Neural progenitor cell (in vitro differentiated cells): ENCODE measurements at regions not wholly inside any gene's neighbourhood (a gene's known extent, or its start where the extent isn't known, plus 50 kb on each side); places are given as distances from the start of the nearest gene placed in this dataset.
A peak's percentile ranks its signal among the peaks of the same experiment; 100 is the strongest.
"Not testable (repeated sequence)": the region's sequence is repeated elsewhere in the genome, so short reads cannot be mapped to it uniquely, and the experiment has no call there.

Experiments
- DNase-seq: peaks from one replicate; pipeline ENCODE4 v3.0.0-alpha.2; 2016; ENCODE audit warnings: low spot score
- H2AFZ ChIP-seq: fragments of 200-600 bp; sonication (generic); replicated peaks from 2 replicates; pipeline ENCODE4 v1.6.1; 2016; ENCODE audit warnings: antibody characterized with exemption
- H3F3A ChIP-seq: fragments of 200-600 bp; sonication (generic); 2 replicates; pipeline ENCODE4 v1.6.1; 2016; ENCODE audit warnings: antibody characterized with exemption, low read depth
- H3K27ac ChIP-seq: fragments of 200-600 bp; sonication (generic); 2 replicates; pipeline ENCODE4 v1.5.1; 2016; ENCODE audit warnings: mild to moderate bottlenecking
- H3K27me3 ChIP-seq: fragments of 200-600 bp; sonication (generic); 2 replicates; pipeline ENCODE4 v1.6.1; 2016; ENCODE audit warnings: mild to moderate bottlenecking, moderate library complexity
- H3K36me3 ChIP-seq: fragments of 200-600 bp; sonication (generic); 2 replicates; pipeline ENCODE4 v1.5.1; 2016
- H3K4me1 ChIP-seq: fragments of 200-600 bp; sonication (generic); 2 replicates; pipeline ENCODE4 v1.6.1; 2016; ENCODE audit warnings: mixed run types
- H3K4me2 ChIP-seq: fragments of 200-600 bp; sonication (generic); 2 replicates; pipeline ENCODE4 v1.6.1; 2016
- H3K4me3 ChIP-seq: fragments of 200-600 bp; sonication (generic); 2 replicates; pipeline ENCODE4 v1.5.1; 2016
- H3K79me2 ChIP-seq: fragments of 200-600 bp; sonication (generic); 2 replicates; pipeline ENCODE4 v1.6.1; 2016; ENCODE audit warnings: low read depth
- H3K9ac ChIP-seq: fragments of 200-600 bp; sonication (generic); 2 replicates; pipeline ENCODE4 v1.6.1; 2016
- H3K9me3 ChIP-seq: fragments of 200-600 bp; sonication (generic); 2 replicates; pipeline ENCODE4 v1.5.1; 2016; ENCODE audit warnings: low read depth
- H4K20me1 ChIP-seq: fragments of 200-600 bp; sonication (generic); 2 replicates; pipeline ENCODE4 v1.6.1; 2016; ENCODE audit warnings: low read depth
- H3K27ac Mint-ChIP-seq: 3 replicates; pipeline ENCODE4 v1.8.0; 2021; ENCODE audit warnings: mixed read lengths
- H3K27me3 Mint-ChIP-seq: 2 replicates; pipeline ENCODE4 v1.8.0; 2022; ENCODE audit warnings: low read depth, mild to moderate bottlenecking, inconsistent platforms, moderate library complexity, mixed read lengths; ENCODE audit not compliant: insufficient read depth
- H3K36me3 Mint-ChIP-seq: 3 replicates; pipeline ENCODE4 v1.8.0; 2021; ENCODE audit warnings: mixed read lengths
- H3K4me1 Mint-ChIP-seq: 3 replicates; pipeline ENCODE4 v1.8.0; 2021; ENCODE audit warnings: mixed read lengths
- H3K4me3 Mint-ChIP-seq: 3 replicates; pipeline ENCODE4 v1.8.0; 2021; ENCODE audit warnings: mild to moderate bottlenecking, moderate library complexity, mixed read lengths
- H3K9me3 Mint-ChIP-seq: 3 replicates; pipeline ENCODE4 v1.8.0; 2020; ENCODE audit warnings: mixed read lengths
- EZH2 ChIP-seq: fragments of 200-600 bp; sonication (generic); IDR thresholded peaks from 2 replicates; pipeline ENCODE4 v1.6.1; 2017; ENCODE audit warnings: antibody characterized with exemption, mild to moderate bottlenecking, moderate library complexity
- EZH2phosphoT487 ChIP-seq: fragments of 200-600 bp; sonication (generic); IDR thresholded peaks from 2 replicates; pipeline ENCODE4 v1.6.1; 2017; ENCODE audit warnings: antibody characterized with exemption
- TF ChIP-seq, protein P1 (sequence below): fragments of 200-600 bp; sonication (generic); IDR thresholded peaks from 2 replicates; pipeline ENCODE4 v1.5.1; 2017; ENCODE audit warnings: antibody characterized with exemption, mild to moderate bottlenecking

DNA sequence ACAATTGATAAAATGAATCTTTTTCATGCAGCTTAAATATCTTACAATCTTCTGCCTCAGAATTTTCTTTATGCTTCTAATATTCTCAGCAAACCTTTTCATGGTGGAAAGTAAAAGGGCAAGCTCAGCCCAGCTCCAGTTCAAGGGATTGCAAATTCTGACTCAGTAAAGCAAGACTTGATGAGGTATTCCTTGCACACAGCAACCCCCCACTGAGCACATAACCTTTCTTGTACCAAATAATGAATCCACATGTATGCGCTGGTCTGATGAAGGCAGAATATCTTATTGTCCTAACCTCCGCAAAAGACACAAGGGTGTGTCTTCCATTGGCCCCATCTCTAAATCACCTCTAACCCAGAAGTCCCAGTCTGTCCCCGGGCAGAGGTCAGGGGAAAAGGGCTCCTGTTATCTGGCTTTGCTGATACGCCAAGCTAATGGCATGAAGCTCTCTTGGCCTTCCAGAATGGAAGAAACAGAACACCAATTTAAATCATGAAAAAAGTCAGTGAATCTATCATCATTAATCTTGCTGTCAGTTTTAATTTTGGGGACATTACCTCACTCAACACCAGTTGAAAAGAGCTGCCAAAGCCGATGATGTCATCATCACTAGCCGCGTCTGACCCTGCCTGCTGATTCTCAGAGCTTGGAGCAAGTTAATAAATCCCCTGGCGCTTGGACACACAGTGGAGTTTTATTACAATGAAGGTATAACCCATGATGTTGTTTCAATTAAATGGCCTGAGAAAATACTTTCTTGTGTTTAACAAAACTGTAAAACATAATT is 592.5 kb upstream of the CLINT1 start:
- H3K9me3 Mint-ChIP-seq: peaks cover 8% of the 10 kb centered on the region
- Histone ChIP-seq H3K36me3 (no peaks in the 10 kb centered on the region), H3K27ac (no peak overlapping the region), H4K20me1 (no peaks in the 10 kb centered on the region), H3K9ac (no peak overlapping the region), H3K79me2 (no peaks in the 10 kb centered on the region), H3K4me3 (no peak overlapping the region), H3K9me3 (no peaks in the 10 kb centered on the region), H3K4me2 (no peak overlapping the region), H3K4me1 (no peaks in the 10 kb centered on the region), H3F3A (no peaks in the 10 kb centered on the region), H3K27me3 (no peaks in the 10 kb centered on the region), H2AFZ (no peak overlapping the region)
- DNase-seq: peak; percentile 4
- H3K27ac Mint-ChIP-seq: no peak overlapping the region
- H3K4me1 Mint-ChIP-seq: peaks cover 35% of the 10 kb centered on the region
- TF ChIP-seq, protein P1, sequence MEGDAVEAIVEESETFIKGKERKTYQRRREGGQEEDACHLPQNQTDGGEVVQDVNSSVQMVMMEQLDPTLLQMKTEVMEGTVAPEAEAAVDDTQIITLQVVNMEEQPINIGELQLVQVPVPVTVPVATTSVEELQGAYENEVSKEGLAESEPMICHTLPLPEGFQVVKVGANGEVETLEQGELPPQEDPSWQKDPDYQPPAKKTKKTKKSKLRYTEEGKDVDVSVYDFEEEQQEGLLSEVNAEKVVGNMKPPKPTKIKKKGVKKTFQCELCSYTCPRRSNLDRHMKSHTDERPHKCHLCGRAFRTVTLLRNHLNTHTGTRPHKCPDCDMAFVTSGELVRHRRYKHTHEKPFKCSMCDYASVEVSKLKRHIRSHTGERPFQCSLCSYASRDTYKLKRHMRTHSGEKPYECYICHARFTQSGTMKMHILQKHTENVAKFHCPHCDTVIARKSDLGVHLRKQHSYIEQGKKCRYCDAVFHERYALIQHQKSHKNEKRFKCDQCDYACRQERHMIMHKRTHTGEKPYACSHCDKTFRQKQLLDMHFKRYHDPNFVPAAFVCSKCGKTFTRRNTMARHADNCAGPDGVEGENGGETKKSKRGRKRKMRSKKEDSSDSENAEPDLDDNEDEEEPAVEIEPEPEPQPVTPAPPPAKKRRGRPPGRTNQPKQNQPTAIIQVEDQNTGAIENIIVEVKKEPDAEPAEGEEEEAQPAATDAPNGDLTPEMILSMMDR: no peak
- no peak for TF ChIP-seq EZH2phosphoT487
- no peak for TF ChIP-seq EZH2
- no peak overlapping the region for H3K4me3 Mint-ChIP-seq
- peaks cover 7% of the 10 kb centered on the region for H3K27me3 Mint-ChIP-seq
- H3K36me3 Mint-ChIP-seq: no peaks in the 10 kb centered on the region

DNA sequence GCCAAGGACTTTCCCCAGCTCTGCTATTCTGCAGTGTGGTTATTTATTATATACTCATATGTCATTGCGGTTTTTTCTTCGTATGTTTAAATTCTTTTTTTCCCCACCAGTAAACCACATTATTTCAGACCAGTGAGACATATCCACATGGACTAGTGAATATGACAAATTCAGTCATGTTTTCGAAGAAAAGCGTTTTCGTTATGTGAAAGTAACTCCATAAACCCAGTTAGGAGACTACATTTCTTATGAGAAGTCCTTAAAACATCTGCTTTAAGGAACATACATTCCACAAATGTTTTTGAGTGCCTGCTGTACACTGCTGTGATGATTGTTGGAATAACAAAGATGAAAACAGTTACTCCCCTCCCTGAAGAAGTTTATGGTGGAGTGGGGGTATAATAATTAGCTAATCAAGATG is 591.8 kb upstream of the CLINT1 start:
- Histone ChIP-seq H3K36me3 (no peaks in the 10 kb centered on the region), H3K27ac (no peak overlapping the region), H3K79me2 (no peaks in the 10 kb centered on the region), H3K4me2 (no peak overlapping the region), H3K9me3 (no peaks in the 10 kb centered on the region), H4K20me1 (no peaks in the 10 kb centered on the region), H3F3A (no peaks in the 10 kb centered on the region), H3K9ac (no peak overlapping the region), H3K4me3 (no peak overlapping the region), H2AFZ (no peak overlapping the region), H3K27me3 (no peaks in the 10 kb centered on the region), H3K4me1 (no peaks in the 10 kb centered on the region)
- Mint-ChIP-seq H3K9me3 (peaks cover 11% of the 10 kb centered on the region), H3K27ac (no peak overlapping the region), H3K4me3 (no peak overlapping the region), H3K4me1 (peaks cover 35% of the 10 kb centered on the region), H3K27me3 (peaks cover 7% of the 10 kb centered on the region), H3K36me3 (no peaks in the 10 kb centered on the region)
- DNase-seq: no peak
- TF ChIP-seq EZH2phosphoT487 (no peak), EZH2 (no peak)
- TF ChIP-seq, protein P1: no peak

DNA sequence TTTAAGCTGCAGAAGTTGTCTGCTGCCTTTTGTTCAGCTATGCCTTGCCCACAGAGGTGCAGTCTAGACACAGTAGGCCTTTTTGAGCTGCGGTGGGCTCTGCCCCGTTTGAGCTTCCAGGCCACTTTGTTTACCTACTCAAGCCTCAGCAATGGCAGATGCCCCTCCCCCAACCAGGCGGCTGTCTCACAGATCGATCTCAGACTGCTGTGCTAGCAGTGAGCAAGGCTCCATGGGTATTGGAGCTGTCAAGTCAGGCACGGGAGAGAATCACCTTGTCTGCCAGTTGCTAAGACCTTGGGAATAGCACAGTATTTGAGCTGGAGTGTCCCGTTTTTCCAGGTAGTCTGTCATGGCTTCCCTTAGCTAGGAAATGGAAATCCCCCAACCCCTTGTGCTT is 587.8 kb upstream of the CLINT1 start:
- H3K27me3 ChIP-seq, H3K36me3 Mint-ChIP-seq, H3K36me3 ChIP-seq, H3K4me1 ChIP-seq, H3K27me3 Mint-ChIP-seq, H3K9me3 ChIP-seq, H4K20me1 ChIP-seq, H3K4me3 ChIP-seq, H3K27ac Mint-ChIP-seq, H3K9ac ChIP-seq, H3K4me3 Mint-ChIP-seq, H3K4me2 ChIP-seq, DNase-seq, H3K79me2 ChIP-seq, H3F3A ChIP-seq, H3K27ac ChIP-seq, H2AFZ ChIP-seq: not testable (repeated sequence)
- Mint-ChIP-seq H3K9me3 (peaks cover 31% of the 10 kb centered on the region), H3K4me1 (peaks cover 16% of the 10 kb centered on the region)

DNA sequence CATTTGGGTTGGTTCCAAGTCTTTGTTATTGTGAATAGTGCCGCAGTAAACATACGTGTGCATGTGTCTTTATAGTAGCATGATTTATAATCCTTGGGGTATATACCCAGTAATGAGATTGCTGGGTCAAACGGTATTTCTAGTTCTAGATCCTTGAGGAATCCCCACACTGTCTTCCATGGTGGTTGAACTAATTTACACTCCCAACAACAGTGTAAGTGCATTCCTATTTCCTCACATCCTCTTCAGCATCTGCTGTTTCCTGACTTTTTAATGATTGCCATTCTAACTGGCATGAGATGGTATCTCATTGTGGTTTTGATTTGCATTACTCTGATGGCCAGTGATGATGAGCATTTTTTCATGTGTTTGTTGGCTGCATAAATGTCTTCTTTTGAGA is 580.3 kb upstream of the CLINT1 start:
- not testable (repeated sequence) for H3K27ac ChIP-seq, H3K4me1 ChIP-seq, H3K9me3 ChIP-seq, H3K27me3 ChIP-seq, H3K79me2 ChIP-seq, H3K4me3 ChIP-seq, H3K9ac ChIP-seq, H3K4me1 Mint-ChIP-seq, DNase-seq, H3F3A ChIP-seq, H3K36me3 Mint-ChIP-seq, H3K4me2 ChIP-seq, H2AFZ ChIP-seq, H3K27ac Mint-ChIP-seq, H3K36me3 ChIP-seq, H4K20me1 ChIP-seq, H3K27me3 Mint-ChIP-seq, H3K4me3 Mint-ChIP-seq
- peaks cover 17% of the 10 kb centered on the region for H3K9me3 Mint-ChIP-seq
